GM12878 (cell line): ENCODE measurements at regions not wholly inside any gene's neighbourhood (a gene's known extent, or its start where the extent isn't known, plus 50 kb on each side); places are given as distances from the start of the nearest gene placed in this dataset.

Experiments used
- CTCF ChIP-seq, 3 experiments: IDR thresholded peaks in 2 of 3; conservative IDR thresholded peaks in 1 of 3; 2 replicates each; pipeline ENCODE4 v1.5.1; 2011; ENCODE audit warnings: low read depth in 3 of 3, low read length in 3 of 3, mild to moderate bottlenecking in 3 of 3, control low read depth in 2 of 3, moderate library complexity in 2 of 3, inconsistent platforms in 1 of 3, mixed read lengths in 1 of 3; ENCODE audit not compliant: control insufficient read depth in 2 of 3, insufficient read depth in 1 of 3; ENCODE audit errors: extremely low read depth in 1 of 3
- FOXK2 ChIP-seq: fragments of 450-650 bp; IDR thresholded peaks from 2 replicates; pipeline ENCODE4 v1.6.1; 2017; ENCODE audit warnings: mild to moderate bottlenecking, moderate library complexity
- MEF2A ChIP-seq: IDR thresholded peaks from 2 replicates; pipeline ENCODE4 v1.6.1; 2011; ENCODE audit warnings: low read depth, mild to moderate bottlenecking, low read length, moderate library complexity; ENCODE audit not compliant: insufficient read depth
- MYC ChIP-seq: IDR thresholded peaks from 2 replicates; pipeline ENCODE4 v1.6.1; 2011; ENCODE audit warnings: mild to moderate bottlenecking, low read length, moderate library complexity, inconsistent platforms; ENCODE audit not compliant: insufficient read depth, insufficient replicate concordance, insufficient read length, severe bottlenecking
- RCOR1 ChIP-seq: conservative IDR thresholded peaks from 2 replicates; pipeline ENCODE4 v1.6.1; 2012; ENCODE audit warnings: low read depth, low read length, improper control_type of control experiment
- REST ChIP-seq: IDR thresholded peaks from 2 replicates; pipeline ENCODE4 v1.6.1; 2012; ENCODE audit warnings: mild to moderate bottlenecking, low read depth, low read length
- TCF3 ChIP-seq: IDR thresholded peaks from 2 replicates; pipeline ENCODE4 v1.6.1; 2012; ENCODE audit warnings: low read depth, mild to moderate bottlenecking, low read length, borderline replicate concordance; ENCODE audit not compliant: insufficient read depth

- TF ChIP-seq TCF3: no peak
- no peak for TF ChIP-seq FOXK2
- no peak for TF ChIP-seq RCOR1
- TF ChIP-seq MEF2A: no peak
- no peak for TF ChIP-seq CTCF (IDR thresholded peaks at IDR 0.05 in 2 of 3, conservative IDR thresholded peaks at IDR 0.05 in 1 of 3; ENCODE audit: control insufficient read depth in 2 of 3, extremely low read depth in 1 of 3, insufficient read depth in 1 of 3, low read depth in 3 of 3, low read length in 3 of 3)
- no peak for TF ChIP-seq REST
- no peak for TF ChIP-seq MYC
These were observed 481.0 kb upstream of the ADAMTS5 start for GRCh38 chr21:27447843-27448242.
